ENCODE measurements at regions not wholly inside any gene's neighbourhood (a gene's known extent, or its start where the extent isn't known, plus 50 kb on each side); places are given as distances from the start of the nearest gene placed in this dataset.

- no peak for DNase-seq (ENCODE audit: low spot score)
- TF ChIP-seq, protein P1, sequence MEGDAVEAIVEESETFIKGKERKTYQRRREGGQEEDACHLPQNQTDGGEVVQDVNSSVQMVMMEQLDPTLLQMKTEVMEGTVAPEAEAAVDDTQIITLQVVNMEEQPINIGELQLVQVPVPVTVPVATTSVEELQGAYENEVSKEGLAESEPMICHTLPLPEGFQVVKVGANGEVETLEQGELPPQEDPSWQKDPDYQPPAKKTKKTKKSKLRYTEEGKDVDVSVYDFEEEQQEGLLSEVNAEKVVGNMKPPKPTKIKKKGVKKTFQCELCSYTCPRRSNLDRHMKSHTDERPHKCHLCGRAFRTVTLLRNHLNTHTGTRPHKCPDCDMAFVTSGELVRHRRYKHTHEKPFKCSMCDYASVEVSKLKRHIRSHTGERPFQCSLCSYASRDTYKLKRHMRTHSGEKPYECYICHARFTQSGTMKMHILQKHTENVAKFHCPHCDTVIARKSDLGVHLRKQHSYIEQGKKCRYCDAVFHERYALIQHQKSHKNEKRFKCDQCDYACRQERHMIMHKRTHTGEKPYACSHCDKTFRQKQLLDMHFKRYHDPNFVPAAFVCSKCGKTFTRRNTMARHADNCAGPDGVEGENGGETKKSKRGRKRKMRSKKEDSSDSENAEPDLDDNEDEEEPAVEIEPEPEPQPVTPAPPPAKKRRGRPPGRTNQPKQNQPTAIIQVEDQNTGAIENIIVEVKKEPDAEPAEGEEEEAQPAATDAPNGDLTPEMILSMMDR (IDR thresholded peaks at IDR 0.05; ENCODE audit: extremely low read depth, insufficient read depth, missing control alignments): no peak
- in situ Hi-C loops (cut with MboI; ENCODE audit: low pct_unique_long_range_greater_than_20kb, low sequenced_read_pairs, unreplicated experiment): loop anchor here (25.0 kb wide), 1 partner anchor 758 kb away; the partner anchor contains the start of gene ELAC2
These were observed 233.8 kb downstream of the MAP2K4 start for GRCh38 chr17:12254460-12254859.

- TF ChIP-seq, protein P1 (IDR thresholded peaks at IDR 0.05; ENCODE audit: extremely low read depth, insufficient read depth, missing control alignments): peak; percentile 75
- in situ Hi-C loops (cut with MboI; ENCODE audit: low pct_unique_long_range_greater_than_20kb, low sequenced_read_pairs, unreplicated experiment): loop anchor here (25.0 kb wide), 1 partner anchor 756 kb away; the partner anchor contains the start of gene ELAC2
- DNase-seq (ENCODE audit: low spot score): peak; percentile 52
These were observed 235.8 kb downstream of the MAP2K4 start for GRCh38 chr17:12256380-12256995.

GRCh38 chr17:12257176-12257575, 236.5 kb downstream of the MAP2K4 start:
- in situ Hi-C loops (cut with MboI; ENCODE audit: low pct_unique_long_range_greater_than_20kb, low sequenced_read_pairs, unreplicated experiment): loop anchor here (25.0 kb wide), 1 partner anchor 755 kb away; the partner anchor contains the start of gene ELAC2
- no peak for DNase-seq (ENCODE audit: low spot score)
- TF ChIP-seq, protein P1 (IDR thresholded peaks at IDR 0.05; ENCODE audit: extremely low read depth, insufficient read depth, missing control alignments): no peak

DNA sequence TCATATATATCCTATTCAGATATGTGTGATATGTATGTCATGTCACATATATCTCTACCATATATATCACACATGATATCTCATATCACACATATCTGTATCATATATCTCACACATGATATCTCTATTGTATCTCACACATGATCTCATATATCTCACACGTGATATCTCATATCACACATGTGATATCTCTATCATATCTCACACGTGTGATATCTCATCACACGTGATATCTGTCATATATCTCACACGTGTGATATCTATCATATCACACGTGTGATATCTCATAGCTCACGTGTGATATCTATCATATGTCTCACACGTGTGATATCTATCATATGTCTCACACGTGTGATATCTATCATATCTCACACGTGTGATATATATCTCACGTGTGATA, 240.7 kb downstream of the MAP2K4 start:
- no peak for DNase-seq (ENCODE audit: low spot score)
- in situ Hi-C loops (cut with MboI; ENCODE audit: low pct_unique_long_range_greater_than_20kb, low sequenced_read_pairs, unreplicated experiment): loop anchor here (25.0 kb wide), 1 partner anchor 751 kb away; the partner anchor contains the start of gene ELAC2
- TF ChIP-seq, protein P1 (IDR thresholded peaks at IDR 0.05; ENCODE audit: extremely low read depth, insufficient read depth, missing control alignments): no peak

GRCh38 chr17:12269751-12270150, 249.1 kb downstream of the MAP2K4 start:
- in situ Hi-C loops (cut with MboI; ENCODE audit: low pct_unique_long_range_greater_than_20kb, low sequenced_read_pairs, unreplicated experiment): loop anchor here (25.0 kb wide), 1 partner anchor 743 kb away; the partner anchor contains the start of gene ELAC2
- no peak for DNase-seq (ENCODE audit: low spot score)
- TF ChIP-seq, protein P1 (IDR thresholded peaks at IDR 0.05; ENCODE audit: extremely low read depth, insufficient read depth, missing control alignments): no peak

- in situ Hi-C loops (cut with MboI; ENCODE audit: low pct_unique_long_range_greater_than_20kb, low sequenced_read_pairs, unreplicated experiment): no loop called here
- TF ChIP-seq, protein P1 (IDR thresholded peaks at IDR 0.05; ENCODE audit: extremely low read depth, insufficient read depth, missing control alignments): no peak
- no peak for DNase-seq (ENCODE audit: low spot score)
These were observed 257.1 kb downstream of the MAP2K4 start for GRCh38 chr17:12277827-12278226.
